CD8-positive, alpha-beta memory T cell (primary cell): ENCODE measurements at regions not wholly inside any gene's neighbourhood (a gene's known extent, or its start where the extent isn't known, plus 50 kb on each side); places are given as distances from the start of the nearest gene placed in this dataset.

Experiments used
- CTCF ChIA-PET: fragments of 350-600 bp; sonication (Branson Sonifier 250); formaldehyde crosslinking; loops from one replicate; lab custom pipeline; 2021; ENCODE audit warnings: antibody characterized with exemption; lab: Charles Lee
- POLR2A ChIA-PET: fragments of 350-600 bp; sonication (Branson Sonifier 250); formaldehyde crosslinking; loops from one replicate; lab custom pipeline; 2021; ENCODE audit warnings: antibody characterized with exemption; lab: Charles Lee
- DNase-seq, 5 donors: peaks; one replicate each; pipeline versions ENCODE4 v3.0.0 to v3.0.0-alpha.2; 2020 to 2022; ENCODE audit warnings: mixed read lengths in 1 of 5
- H3K27ac ChIP-seq: one replicate; pipeline ENCODE4 v1.7.0; 2013; ENCODE audit warnings: low read depth, mild to moderate bottlenecking, low read length, moderate library complexity
- H3K27me3 ChIP-seq: 2 replicates; pipeline ENCODE4 v1.7.0; 2013; ENCODE audit warnings: low read length, mild to moderate bottlenecking; ENCODE audit not compliant: insufficient read depth, poor library complexity, severe bottlenecking
- H3K36me3 ChIP-seq: 2 replicates; pipeline ENCODE4 v1.7.0; 2013; ENCODE audit warnings: mild to moderate bottlenecking, low read length, moderate library complexity; ENCODE audit not compliant: insufficient read depth
- H3K4me1 ChIP-seq: 2 replicates; pipeline ENCODE4 v1.7.0; 2013; ENCODE audit warnings: mild to moderate bottlenecking, low read length, moderate library complexity; ENCODE audit not compliant: insufficient read depth
- H3K4me3 ChIP-seq: 2 replicates; pipeline ENCODE4 v1.7.0; 2013; ENCODE audit warnings: mild to moderate bottlenecking, low read length
- H3K9me3 ChIP-seq: 2 replicates; pipeline ENCODE4 v1.7.0; 2013; ENCODE audit warnings: mild to moderate bottlenecking, low read length
- H3K27ac Mint-ChIP-seq, 8 donors: one replicate each; pipeline ENCODE4 v1.8.0; 2020 to 2021; ENCODE audit warnings: mixed read lengths in 8 of 8, mild to moderate bottlenecking in 6 of 8, inconsistent platforms in 3 of 8, moderate library complexity in 3 of 8
- H3K27me3 Mint-ChIP-seq, 2 donors: one replicate each; pipeline ENCODE4 v1.8.0; 2020 to 2021; ENCODE audit warnings: mixed read lengths in 2 of 2, mild to moderate bottlenecking in 1 of 2, moderate library complexity in 1 of 2
- H3K36me3 Mint-ChIP-seq, 3 donors: one replicate each; pipeline ENCODE4 v1.8.0; 2020 to 2021; ENCODE audit warnings: mixed read lengths in 3 of 3, inconsistent platforms in 1 of 3, mild to moderate bottlenecking in 1 of 3
- H3K4me1 Mint-ChIP-seq, 3 donors: one replicate each; pipeline ENCODE4 v1.8.0; 2020 to 2021; ENCODE audit warnings: mixed read lengths in 3 of 3, inconsistent platforms in 1 of 3, mild to moderate bottlenecking in 1 of 3
- H3K4me3 Mint-ChIP-seq, 7 donors: one replicate each; pipeline ENCODE4 v1.8.0; 2020 to 2021; ENCODE audit warnings: mixed read lengths in 7 of 7, mild to moderate bottlenecking in 6 of 7, moderate library complexity in 4 of 7, inconsistent platforms in 2 of 7
- H3K9me3 Mint-ChIP-seq, 5 donors: one replicate each; pipeline ENCODE4 v1.8.0; 2020 to 2022; ENCODE audit warnings: mixed read lengths in 5 of 5, mild to moderate bottlenecking in 3 of 5, moderate library complexity in 2 of 5, inconsistent platforms in 1 of 5

- Histone ChIP-seq H3K36me3 (no peaks in the 10 kb centered on the region), H3K4me3 (no peak overlapping the region), H3K27me3 (no peaks in the 10 kb centered on the region), H3K27ac (no peak overlapping the region), H3K9me3 (no peaks in the 10 kb centered on the region), H3K4me1 (no peaks in the 10 kb centered on the region)
- DNase-seq = no peak
- no peak overlapping the region for H3K27ac Mint-ChIP-seq
- ChIA-PET CTCF (no interaction called here), POLR2A (no interaction called here)
- no peaks in the 10 kb centered on the region for H3K27me3 Mint-ChIP-seq
- H3K9me3 Mint-ChIP-seq = peaks cover 0 to 5% (median 3%) of the 10 kb centered on the region in 5 donors
- H3K4me3 Mint-ChIP-seq = no peak overlapping the region
- H3K4me1 Mint-ChIP-seq = no peaks in the 10 kb centered on the region
- no peaks in the 10 kb centered on the region for H3K36me3 Mint-ChIP-seq
Measured at GRCh38 chr11:92709329-92709728, 260.1 kb upstream of the MTNR1B start.

GRCh38 chr11:92711926-92712325, 257.5 kb upstream of the MTNR1B start:
- DNase-seq = no peak
- Mint-ChIP-seq H3K9me3 (no peaks in the 10 kb centered on the region), H3K36me3 (no peaks in the 10 kb centered on the region), H3K27ac (no peak overlapping the region), H3K4me1 (no peaks in the 10 kb centered on the region), H3K27me3 (peaks cover 0 to 1% of the 10 kb centered on the region in 2 donors), H3K4me3 (no peak overlapping the region)
- ChIA-PET CTCF (no interaction called here), POLR2A (no interaction called here)
- H3K27ac ChIP-seq = no peak overlapping the region
- H3K4me1 ChIP-seq = no peaks in the 10 kb centered on the region
- H3K9me3 ChIP-seq = no peaks in the 10 kb centered on the region
- H3K36me3 ChIP-seq = no peaks in the 10 kb centered on the region
- no peaks in the 10 kb centered on the region for H3K27me3 ChIP-seq
- H3K4me3 ChIP-seq = no peak overlapping the region

GRCh38 chr11:92714111-92714510, 255.3 kb upstream of the MTNR1B start:
- Histone ChIP-seq H3K27me3 (no peaks in the 10 kb centered on the region), H3K27ac (no peak overlapping the region), H3K36me3 (no peaks in the 10 kb centered on the region), H3K4me3 (no peak overlapping the region), H3K4me1 (no peaks in the 10 kb centered on the region), H3K9me3 (no peaks in the 10 kb centered on the region)
- H3K27me3 Mint-ChIP-seq = peaks cover 0 to 3% of the 10 kb centered on the region in 2 donors
- H3K36me3 Mint-ChIP-seq = no peaks in the 10 kb centered on the region
- H3K4me1 Mint-ChIP-seq = no peaks in the 10 kb centered on the region
- CTCF ChIA-PET = no interaction called here
- POLR2A ChIA-PET = no interaction called here
- no peak overlapping the region for H3K27ac Mint-ChIP-seq
- H3K9me3 Mint-ChIP-seq = peaks cover 0 to 2% (median 0%) of the 10 kb centered on the region in 5 donors
- no peak for DNase-seq
- H3K4me3 Mint-ChIP-seq = no peak overlapping the region

GRCh38 chr11:92717240-92717639, 252.2 kb upstream of the MTNR1B start:
- no peaks in the 10 kb centered on the region for H3K27me3 ChIP-seq
- Mint-ChIP-seq H3K9me3 (peaks cover 0 to 8% (median 0%) of the 10 kb centered on the region in 5 donors), H3K4me3 (no peak overlapping the region), H3K27ac (no peak overlapping the region), H3K27me3 (peaks cover 0 to 3% of the 10 kb centered on the region in 2 donors), H3K4me1 (no peaks in the 10 kb centered on the region), H3K36me3 (no peaks in the 10 kb centered on the region)
- H3K36me3 ChIP-seq = no peaks in the 10 kb centered on the region
- no peaks in the 10 kb centered on the region for H3K9me3 ChIP-seq
- no peak overlapping the region for H3K4me3 ChIP-seq
- no peak overlapping the region for H3K27ac ChIP-seq
- no peak for DNase-seq
- no peaks in the 10 kb centered on the region for H3K4me1 ChIP-seq
- POLR2A ChIA-PET = no interaction called here
- CTCF ChIA-PET = no interaction called here

GRCh38 chr11:92720385-92720784, 249.1 kb upstream of the MTNR1B start:
- H3K27ac ChIP-seq = no peak overlapping the region
- H3K36me3 ChIP-seq = no peaks in the 10 kb centered on the region
- no peaks in the 10 kb centered on the region for H3K36me3 Mint-ChIP-seq
- H3K4me1 Mint-ChIP-seq = no peaks in the 10 kb centered on the region
- CTCF ChIA-PET = no interaction called here
- H3K27me3 ChIP-seq = no peaks in the 10 kb centered on the region
- no peak overlapping the region for H3K4me3 ChIP-seq
- POLR2A ChIA-PET = no interaction called here
- DNase-seq = no peak
- H3K27ac Mint-ChIP-seq = no peak overlapping the region
- no peaks in the 10 kb centered on the region for H3K4me1 ChIP-seq
- peaks cover 0 to 3% of the 10 kb centered on the region in 2 donors for H3K27me3 Mint-ChIP-seq
- H3K4me3 Mint-ChIP-seq = no peak overlapping the region
- H3K9me3 ChIP-seq = no peaks in the 10 kb centered on the region
- peaks cover 0 to 10% (median 7%) of the 10 kb centered on the region in 5 donors for H3K9me3 Mint-ChIP-seq

- Mint-ChIP-seq H3K4me1 (no peaks in the 10 kb centered on the region), H3K9me3 (peaks cover 0 to 10% (median 6%) of the 10 kb centered on the region in 5 donors), H3K27me3 (no peaks in the 10 kb centered on the region), H3K36me3 (no peaks in the 10 kb centered on the region), H3K27ac (no peak overlapping the region), H3K4me3 (no peak overlapping the region)
- ChIA-PET CTCF (no interaction called here), POLR2A (no interaction called here)
- Histone ChIP-seq H3K27me3 (no peaks in the 10 kb centered on the region), H3K27ac (no peak overlapping the region), H3K4me1 (no peaks in the 10 kb centered on the region), H3K36me3 (no peaks in the 10 kb centered on the region), H3K4me3 (no peak overlapping the region), H3K9me3 (no peaks in the 10 kb centered on the region)
- DNase-seq = no peak
Measured at GRCh38 chr11:92725352-92725751, 244.1 kb upstream of the MTNR1B start.

- no peak for DNase-seq
- no peak overlapping the region for H3K4me3 ChIP-seq
- CTCF ChIA-PET = interaction anchor here (1.0 kb wide), 1 partner anchor 12 kb away, joined by 4 read pairs; no protein-coding TSS in a partner anchor
- Mint-ChIP-seq H3K36me3 (no peaks in the 10 kb centered on the region), H3K27ac (no peak overlapping the region), H3K4me1 (no peaks in the 10 kb centered on the region), H3K27me3 (no peaks in the 10 kb centered on the region), H3K4me3 (no peak overlapping the region), H3K9me3 (peaks cover 0 to 7% (median 2%) of the 10 kb centered on the region in 5 donors)
- no peaks in the 10 kb centered on the region for H3K27me3 ChIP-seq
- POLR2A ChIA-PET = no interaction called here
- no peaks in the 10 kb centered on the region for H3K36me3 ChIP-seq
- no peaks in the 10 kb centered on the region for H3K9me3 ChIP-seq
- no peak overlapping the region for H3K27ac ChIP-seq
- H3K4me1 ChIP-seq = no peaks in the 10 kb centered on the region
Measured at GRCh38 chr11:92727123-92727522, 242.3 kb upstream of the MTNR1B start.

GRCh38 chr11:92727769-92728168, 241.7 kb upstream of the MTNR1B start:
- Histone ChIP-seq H3K27ac (no peak overlapping the region), H3K9me3 (no peaks in the 10 kb centered on the region), H3K4me1 (no peaks in the 10 kb centered on the region), H3K27me3 (no peaks in the 10 kb centered on the region), H3K4me3 (no peak overlapping the region), H3K36me3 (no peaks in the 10 kb centered on the region)
- no peak for DNase-seq
- CTCF ChIA-PET = interaction anchor here (1.0 kb wide), 1 partner anchor 11 kb away, joined by 4 read pairs; no protein-coding TSS in a partner anchor
- Mint-ChIP-seq H3K9me3 (peaks cover 0 to 7% (median 2%) of the 10 kb centered on the region in 5 donors), H3K4me1 (no peaks in the 10 kb centered on the region), H3K27me3 (no peaks in the 10 kb centered on the region), H3K27ac (no peak overlapping the region), H3K4me3 (no peak overlapping the region), H3K36me3 (no peaks in the 10 kb centered on the region)
- POLR2A ChIA-PET = no interaction called here

GRCh38 chr11:92728628-92729027, 240.8 kb upstream of the MTNR1B start:
- H3K27ac Mint-ChIP-seq = no peak overlapping the region
- no peaks in the 10 kb centered on the region for H3K36me3 Mint-ChIP-seq
- H3K4me3 Mint-ChIP-seq = no peak overlapping the region
- Histone ChIP-seq H3K9me3 (no peaks in the 10 kb centered on the region), H3K4me3 (no peak overlapping the region), H3K27ac (no peak overlapping the region), H3K27me3 (no peaks in the 10 kb centered on the region), H3K4me1 (no peaks in the 10 kb centered on the region), H3K36me3 (no peaks in the 10 kb centered on the region)
- H3K4me1 Mint-ChIP-seq = no peaks in the 10 kb centered on the region
- H3K9me3 Mint-ChIP-seq = peaks cover 0 to 2% (median 0%) of the 10 kb centered on the region in 5 donors
- ChIA-PET CTCF (no interaction called here), POLR2A (no interaction called here)
- no peak for DNase-seq
- H3K27me3 Mint-ChIP-seq = no peaks in the 10 kb centered on the region
